ENCODE measurements at regions not wholly inside any gene's neighbourhood (a gene's known extent, or its start where the extent isn't known, plus 50 kb on each side); places are given as distances from the start of the nearest gene placed in this dataset.

DNA sequence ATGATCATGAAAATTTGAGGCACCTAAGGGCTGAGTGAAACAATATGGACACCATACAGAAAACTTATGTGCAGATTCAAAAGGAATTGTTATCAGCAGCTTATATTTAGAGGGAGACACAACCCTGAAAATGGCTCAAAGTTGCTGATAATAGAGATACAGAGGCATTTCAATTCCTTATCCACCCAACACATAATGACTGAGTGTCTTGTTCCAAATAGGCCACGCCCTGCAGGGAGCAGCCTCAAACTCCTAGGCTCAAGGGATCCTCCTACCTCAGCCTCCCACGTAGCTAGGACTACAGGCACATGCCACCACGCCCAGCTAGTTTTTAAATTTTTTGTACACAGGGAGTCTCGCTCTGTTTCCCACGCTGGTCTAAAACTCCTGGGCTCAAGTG is 79.0 kb downstream of the LBH start:
- DNase-seq = no peak

DNA sequence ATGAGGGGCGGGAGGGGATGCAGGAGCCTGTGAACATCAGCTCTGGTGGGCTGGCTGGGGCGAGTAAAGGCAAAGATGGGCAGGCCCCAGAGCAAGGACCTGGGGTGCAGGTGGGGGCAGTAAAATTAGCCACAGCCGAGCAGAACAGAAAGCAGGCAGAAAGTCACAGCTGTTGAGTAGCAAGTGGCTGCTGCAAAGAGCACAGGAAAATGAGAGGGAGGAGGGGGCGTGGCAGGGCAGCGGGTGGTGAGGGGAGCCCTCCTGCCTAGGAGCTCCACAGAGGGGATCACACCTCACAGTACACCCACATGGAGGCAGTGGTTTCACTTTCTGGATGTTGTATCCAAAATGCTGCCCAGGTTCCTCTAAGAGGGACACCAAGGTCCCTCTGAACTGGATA is 79.6 kb downstream of the LBH start:
- no peak for DNase-seq

DNA sequence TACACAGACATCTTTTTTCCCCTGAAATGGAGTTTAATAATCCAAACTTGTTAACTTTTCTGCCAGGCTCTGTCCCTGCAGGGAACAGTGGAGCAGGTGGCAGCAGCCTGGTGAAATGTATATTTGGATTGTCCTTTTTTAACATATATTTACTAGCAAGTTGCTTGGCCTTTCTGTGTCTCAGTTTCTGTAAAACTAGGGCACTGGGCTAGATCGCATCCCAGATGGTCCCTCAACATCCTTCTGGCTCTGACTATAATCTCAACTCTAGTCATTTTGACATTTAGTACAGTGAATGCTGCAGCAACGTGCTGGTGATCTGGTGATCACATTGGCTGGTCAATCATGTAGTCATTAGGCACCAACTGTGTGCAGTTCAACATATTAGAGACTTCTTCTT is 80.4 kb downstream of the LBH start:
- DNase-seq = no peak

DNA sequence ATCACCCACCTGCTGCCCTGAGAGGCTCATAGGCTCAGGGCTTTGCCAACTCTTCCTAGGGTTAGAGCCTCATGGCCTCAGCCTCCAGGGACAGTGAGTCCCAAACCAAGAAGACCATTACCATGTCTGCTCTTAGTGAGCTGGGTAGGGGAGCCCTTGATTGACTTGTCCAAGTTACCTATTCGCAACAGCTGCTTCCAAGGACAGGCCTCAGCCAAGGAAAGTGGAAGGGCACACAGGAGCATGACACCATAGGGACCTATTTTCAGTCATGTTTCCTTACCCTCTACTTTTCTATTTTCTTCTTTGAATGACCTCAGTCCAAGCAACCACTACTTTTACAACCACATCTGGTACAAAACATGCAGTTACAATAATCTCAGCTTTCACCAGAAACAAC is 81.6 kb downstream of the LBH start:
- no peak for DNase-seq

DNA sequence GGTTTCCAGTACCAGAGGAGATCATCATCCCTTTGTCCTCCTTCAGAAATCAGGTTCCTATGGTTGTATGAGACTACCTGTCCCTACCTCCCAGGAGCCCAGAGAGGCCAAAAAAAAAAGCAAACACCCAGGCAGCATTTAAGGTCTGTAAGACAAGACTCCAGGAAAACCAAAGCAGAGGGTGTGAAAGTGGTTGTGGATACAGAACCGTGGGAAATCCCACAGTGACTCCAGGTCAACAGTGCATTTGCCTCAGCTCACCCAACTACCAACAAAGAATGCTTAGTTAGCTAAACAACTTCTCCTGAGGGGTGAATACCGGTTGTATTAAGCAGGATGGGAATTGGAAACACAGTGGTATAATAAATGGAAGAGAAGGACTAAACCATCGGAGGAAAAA is 83.6 kb downstream of the LBH start:
- DNase-seq = no peak

DNA sequence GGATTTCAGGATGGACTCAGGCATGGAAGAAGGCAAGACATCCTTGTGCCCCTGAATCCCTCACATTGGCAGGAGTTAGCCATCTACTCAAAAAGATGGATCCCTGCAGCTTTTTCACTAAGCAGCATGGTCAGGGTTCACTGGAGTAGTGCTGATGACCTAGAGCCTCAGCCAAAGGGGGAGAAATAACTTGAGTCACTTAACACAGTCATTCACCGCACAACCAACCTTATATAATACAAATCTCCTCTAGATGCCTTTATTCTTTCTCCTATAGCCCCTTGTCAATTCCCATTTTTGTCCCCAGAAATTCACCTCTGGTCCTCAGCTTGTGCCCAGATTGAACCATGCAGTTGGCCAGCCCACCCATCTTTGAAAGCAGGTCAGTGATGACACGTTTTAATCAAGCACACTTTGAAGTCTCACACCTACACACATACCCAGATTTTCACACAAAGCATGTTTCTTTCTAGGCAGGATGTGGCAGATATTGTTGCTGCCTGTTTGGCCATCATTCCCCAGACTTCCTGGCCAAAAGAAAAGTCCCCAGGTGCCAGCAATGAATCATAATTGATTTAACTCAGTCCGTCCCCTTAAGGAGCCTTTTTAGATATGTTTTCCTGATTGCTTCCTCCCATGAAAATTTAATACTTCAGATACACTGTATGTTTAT is 84.2 kb downstream of the LBH start:
- DNase-seq = no peak

DNA sequence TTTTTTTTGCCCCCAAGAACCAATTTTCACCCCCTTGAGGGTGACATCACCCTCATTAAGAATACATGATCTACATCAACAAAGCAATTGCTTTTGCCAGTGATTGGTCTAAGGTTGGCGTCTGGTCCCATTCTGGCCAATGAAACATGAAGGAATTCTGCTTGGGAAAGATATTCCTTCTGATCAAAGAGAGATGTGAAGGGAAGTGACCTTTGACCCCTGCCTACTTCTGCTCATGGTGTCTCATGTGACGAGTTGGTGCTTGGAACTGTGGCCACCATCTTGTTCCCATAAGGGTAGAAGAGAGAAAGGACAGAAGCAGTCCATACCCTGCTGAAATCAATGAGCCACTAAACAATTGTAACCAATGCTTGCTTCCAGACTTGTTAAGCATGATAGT is 85.1 kb downstream of the LBH start:
- DNase-seq = no peak

DNA sequence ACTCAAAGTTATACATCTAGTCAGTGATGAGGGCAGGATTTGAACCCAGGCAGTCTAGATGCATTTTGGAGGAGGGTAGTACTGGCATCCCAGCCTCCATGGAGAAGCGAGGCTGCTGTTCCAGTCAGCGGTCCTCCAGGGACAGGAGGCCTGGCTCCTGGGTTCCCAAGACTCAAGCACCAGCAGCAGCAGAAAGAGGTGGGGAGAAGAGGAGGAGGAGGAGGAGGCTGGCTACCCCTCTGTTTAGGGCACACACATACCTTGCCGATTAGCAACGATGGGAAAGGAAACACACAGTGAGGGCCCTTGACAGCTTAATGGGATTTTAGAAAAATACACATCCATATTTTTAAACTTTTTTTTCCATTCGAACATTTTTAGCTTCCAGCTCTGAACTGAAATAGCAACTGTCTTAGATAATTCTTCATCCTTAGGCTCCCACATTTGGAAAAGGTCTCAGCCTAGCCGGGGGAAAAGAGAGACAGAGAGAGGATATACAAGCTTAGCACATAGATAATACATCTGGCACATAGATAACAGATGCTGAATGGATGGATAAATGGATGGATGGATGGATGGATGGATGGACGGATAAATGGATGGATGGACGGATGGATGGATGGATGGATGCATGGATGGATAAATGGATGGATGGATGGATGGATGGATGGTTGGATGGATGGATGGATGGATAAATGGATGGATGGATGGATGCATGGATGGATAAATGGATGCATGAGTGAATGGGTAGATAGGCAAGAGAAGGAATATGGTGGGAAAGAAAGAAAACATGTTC is 87.9 kb downstream of the LBH start:
- DNase-seq = no peak

DNA sequence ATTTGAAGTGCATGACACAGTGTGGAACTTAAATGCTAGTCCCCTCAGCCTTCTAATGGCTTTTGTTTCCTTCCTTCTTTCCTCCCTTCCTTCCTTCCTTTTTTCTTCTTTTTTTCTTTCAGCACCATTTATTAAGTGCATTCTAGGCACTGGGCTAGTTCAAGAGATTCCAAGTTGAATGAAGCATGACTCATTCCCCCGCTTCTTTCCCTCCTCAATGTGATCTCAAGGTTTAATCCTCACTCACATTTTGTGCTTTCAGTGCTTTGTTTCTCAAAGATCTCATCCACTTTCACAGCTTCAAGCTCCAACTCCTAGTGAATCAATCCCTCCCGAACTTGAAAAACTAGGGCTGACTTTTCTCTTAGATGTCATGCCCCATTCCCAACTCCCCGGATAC is 90.1 kb downstream of the LBH start:
- no peak for DNase-seq

DNA sequence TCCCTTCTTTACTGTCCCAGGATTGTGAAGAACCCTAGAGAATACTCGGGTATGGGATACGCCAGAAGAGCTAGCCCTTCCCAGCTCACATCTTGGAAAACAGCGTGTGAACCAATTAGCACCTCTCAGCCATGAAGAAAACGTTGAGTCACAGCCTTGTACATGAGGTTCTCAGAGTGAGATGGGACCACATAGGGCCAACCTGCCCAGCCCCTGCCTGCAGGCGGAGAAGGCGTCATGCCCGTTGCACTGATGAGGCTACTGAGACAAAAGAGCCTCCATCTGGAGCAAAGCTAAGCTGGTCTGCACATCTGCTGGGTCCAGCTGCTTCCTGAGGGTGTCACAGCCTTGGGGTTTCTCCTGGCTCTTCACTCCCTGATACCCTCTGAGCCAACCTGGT is 92.2 kb downstream of the LBH start:
- no peak for DNase-seq

DNA sequence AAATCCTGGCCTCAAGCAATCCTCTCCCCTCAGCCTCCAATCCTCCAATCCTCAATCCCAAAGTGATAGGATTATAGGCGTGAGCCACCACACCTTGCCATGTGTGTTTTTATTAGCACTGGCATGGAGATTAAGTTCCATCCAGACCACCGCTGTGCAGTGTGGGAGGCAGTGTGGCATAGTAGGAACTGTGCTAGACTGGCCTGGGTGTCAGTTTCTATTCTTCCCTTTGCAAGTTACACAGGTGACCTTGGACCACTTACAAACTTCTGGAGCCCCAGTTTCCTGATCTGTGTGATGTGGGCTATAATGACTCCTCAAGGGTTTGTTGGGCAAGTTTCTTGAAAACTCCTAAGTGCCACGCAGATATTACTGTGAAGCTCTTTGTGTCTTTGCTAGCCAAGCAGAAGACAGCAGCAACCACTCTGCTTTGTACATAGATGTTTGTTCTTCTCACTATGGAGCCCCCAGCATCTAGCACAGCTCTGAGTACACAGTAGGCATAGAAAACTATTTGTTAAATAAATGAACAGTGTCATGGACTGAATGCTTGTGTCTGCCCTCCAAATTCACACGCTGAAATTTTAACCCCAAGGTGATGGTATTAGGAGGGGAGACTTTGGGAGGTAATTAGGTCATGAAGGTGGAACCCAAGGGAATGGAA is 93.0 kb downstream of the LBH start:
- DNase-seq = no peak

DNA sequence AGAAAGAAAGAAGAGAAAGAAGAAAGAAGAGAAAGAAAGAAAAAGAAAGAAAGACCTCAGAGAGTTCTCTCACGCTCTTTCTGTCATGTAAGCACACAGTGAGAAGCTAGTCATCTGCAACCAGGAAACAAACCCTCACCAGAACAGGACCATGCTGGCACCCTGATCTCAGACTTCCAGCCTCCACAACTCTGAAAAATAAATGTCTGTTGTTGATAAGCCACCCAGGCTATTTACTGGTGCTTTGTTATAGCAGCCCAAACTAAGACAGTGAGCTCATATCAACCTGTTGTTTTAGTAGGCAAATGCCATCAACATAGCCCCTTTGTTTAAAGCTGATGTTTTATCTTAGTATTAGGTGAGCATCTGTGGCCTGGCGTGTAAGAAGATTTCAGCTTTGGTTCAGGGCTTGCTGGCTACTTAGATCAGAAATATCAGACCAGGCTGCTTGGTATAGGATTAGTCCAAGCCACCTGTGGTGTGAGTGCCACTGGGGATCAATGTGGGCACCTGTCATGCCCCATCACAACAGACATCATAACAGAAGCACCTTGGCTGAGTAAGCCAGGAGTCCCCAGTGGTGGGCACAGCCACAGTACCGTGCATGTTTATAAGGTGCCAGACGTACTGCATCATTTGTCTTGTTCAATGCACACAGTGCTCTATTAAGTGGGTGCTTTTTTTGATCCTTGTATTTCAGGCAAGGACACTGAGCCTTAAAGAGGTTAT is 94.4 kb downstream of the LBH start:
- DNase-seq = no peak

DNA sequence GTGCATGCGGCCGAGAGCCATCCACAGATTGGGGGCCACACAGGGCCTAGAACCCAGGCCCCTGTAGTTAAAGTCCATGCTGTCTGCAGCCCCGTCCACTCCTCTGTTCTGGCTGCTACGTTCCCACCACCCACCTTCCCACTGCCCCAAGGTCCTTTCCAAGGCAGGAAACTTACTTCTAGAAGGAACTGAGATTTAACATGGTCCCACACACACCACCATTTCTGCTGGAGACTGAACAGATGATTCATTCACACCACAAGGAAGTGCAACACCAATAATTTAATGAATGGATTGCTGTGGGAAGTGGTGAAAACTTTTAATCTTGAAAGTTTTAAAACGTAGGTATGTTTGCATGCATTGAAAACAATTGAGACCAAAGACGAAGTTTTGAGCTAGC is 95.2 kb downstream of the LBH start:
- no peak for DNase-seq

DNA sequence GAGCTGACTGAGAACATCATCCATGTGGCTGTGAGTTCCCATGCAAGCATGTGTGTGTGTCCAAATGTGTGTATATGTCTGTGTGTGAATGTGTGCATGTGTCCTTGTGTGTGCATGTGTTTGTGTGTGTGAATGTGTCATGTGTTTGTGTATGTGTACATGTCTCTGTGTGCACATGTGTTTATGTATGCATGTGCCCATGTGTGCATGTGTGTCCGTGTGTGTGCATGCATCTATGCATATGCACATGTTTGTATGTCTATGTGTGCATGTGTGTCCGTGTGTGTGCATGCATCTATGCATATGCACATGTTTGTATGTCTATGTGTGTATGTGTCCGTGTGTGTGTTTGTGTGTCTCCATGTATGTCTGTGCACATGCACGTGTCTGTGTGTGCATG is 99.7 kb downstream of the LBH start:
- no peak for DNase-seq

DNA sequence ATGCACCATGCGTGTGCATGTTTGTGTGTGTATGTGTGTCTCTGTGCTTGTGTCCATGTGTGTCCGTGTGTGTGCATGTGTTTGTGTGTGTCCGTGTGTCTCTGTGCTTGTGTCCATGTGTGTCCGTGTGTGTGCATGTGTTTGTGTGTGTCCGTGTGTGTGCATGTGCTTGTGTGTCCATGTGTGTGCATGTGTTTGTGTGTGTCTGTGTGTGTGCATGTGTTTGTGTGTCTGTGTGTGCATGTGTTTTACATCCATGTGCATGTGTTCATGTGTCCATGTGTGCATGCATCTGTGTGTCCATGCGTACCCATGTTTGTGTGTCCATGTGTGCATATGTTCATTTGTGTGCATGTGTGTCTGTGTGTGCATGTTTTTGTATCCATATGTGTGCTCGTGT is 100.5 kb downstream of the LBH start:
- DNase-seq = no peak

DNA sequence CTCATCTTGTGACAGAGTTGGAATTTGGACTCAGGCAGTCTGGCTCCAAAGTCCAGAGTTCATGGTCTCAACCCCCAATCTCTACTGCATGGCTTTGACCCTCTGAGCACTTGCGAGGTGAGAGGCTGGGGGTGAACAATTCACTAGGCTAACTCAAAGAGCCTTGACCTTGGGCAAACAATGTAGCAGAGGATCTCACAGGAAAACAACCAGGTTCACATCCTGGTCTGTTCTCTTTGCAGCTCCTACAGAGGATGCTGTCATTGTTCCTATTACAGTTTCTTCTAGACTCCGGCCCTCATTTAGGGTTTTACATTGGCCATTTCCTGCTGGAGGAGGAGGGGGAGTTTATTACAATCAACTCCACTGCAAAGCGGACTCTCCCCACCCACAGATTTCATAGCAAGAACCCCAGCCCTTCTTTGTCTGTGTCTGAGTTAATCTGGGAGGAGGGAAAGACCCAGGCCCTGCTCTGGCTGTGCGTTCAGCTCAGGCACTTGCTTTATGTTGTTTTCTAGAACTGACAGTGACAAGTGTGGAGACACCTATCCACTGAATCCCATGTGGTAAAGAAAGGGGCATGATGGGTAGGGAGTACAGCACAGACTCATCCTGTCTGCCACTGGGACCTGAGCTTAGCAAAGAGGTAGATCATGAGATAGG is 101.6 kb downstream of the LBH start:
- DNase-seq = no peak

DNA sequence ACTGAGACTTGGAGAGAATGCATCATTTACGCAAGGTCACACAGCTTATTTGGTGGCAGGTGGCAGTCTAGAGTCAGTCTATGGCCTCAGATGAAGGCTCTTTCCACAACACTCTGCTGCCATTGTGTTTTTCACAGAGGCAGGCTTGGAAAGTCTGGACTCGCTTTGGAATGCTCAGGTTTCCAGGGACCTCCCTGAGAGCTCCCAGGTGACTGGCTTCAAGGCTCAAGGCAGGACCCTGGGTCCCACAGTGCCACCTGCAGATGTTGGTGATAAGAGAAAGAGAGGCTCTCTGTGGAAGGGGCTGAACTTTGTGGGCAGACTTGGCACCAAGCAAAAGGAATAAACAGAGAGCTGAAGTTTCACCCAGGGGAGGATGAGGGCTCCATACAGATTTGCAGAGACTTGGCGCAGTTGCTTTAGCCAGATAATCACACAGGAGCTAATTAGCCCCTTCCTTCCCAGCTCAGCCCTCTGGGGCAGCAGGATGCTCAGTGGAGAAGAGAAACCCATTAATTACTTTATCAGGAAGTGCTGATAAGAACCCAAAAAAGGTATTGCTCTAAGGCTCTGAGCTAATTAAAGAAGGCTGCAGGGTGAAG is 103.5 kb downstream of the LBH start:
- no peak for DNase-seq

DNA sequence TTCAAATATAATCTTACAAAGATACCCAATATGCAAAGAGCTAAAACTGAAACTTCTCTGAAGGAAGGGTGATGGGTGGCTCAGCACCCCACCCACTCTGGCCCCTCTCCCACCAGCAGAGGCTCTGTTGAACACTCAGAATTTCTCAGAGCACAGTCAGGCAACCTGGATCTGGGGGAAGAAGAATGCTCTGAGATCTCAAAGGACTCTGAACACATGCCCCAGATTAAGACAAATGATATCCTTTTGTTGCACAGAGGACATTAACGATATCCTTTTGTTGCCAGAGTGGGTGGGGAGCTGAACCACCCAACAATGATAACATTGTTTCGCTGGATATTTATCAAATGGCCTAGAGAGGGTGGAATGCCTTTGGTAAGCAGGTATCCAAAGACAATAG is 104.8 kb downstream of the LBH start:
- DNase-seq = no peak

DNA sequence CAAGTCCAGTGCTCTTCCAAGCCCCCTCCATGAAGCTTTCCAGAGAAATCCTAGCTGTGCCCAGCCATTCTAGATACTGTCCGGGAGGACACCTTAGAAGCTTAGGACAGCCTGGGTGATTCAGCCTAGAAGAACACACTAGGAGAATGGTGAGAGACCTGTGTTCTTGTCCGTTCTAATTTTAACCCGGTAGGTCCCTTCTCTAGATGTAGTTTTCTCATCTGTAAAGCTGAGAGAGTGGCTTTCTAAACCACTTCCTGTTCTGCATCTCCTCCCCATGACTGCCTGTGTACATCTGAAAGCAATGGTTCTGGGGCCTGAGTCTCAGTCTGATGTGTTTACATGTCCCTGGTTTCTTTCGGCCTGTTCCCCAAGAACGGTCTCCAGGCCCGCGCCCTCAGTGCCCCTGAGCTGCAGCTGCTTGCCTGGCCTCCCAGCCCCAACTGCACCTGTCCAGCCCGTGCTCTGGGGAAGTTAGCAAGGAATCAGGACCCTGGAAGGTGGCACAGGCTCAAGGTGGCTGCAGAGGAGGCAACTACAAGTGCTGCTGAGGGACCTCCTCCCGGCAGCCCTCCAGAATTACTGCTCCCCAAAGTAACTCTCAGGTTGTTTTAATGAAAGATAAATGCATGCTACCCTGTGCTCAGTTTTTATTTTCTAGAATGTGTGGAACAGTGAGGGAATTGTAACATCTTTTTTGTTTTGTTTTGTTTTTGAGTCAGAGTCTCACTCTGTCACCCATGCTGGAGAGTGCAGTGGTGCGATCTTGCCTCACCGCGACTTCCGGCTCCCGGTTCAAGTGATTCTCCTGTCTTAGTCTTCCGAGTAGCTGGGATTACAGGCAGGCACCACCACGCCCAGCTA is 105.9 kb downstream of the LBH start:
- peak; percentile 76 for DNase-seq

DNA sequence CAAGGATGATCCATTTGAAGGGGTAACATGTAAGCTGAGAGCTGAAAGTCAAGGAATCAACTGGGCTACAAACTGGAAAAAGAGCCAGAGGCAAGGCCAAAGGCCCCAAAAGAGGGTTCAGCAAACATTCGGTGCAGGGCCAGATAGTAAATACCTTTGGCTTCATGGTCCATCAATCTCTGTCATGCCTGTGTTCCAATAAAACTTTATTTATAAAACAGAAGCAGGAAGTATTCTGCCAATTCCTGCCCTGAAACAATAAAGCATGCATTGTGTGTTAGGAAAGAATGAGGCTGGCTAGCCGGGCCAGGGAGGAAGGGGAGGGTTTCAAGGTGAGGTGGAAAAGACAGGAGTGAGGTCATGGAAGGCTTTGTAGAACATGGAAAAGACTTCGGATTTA is 107.1 kb downstream of the LBH start:
- no peak for DNase-seq

DNA sequence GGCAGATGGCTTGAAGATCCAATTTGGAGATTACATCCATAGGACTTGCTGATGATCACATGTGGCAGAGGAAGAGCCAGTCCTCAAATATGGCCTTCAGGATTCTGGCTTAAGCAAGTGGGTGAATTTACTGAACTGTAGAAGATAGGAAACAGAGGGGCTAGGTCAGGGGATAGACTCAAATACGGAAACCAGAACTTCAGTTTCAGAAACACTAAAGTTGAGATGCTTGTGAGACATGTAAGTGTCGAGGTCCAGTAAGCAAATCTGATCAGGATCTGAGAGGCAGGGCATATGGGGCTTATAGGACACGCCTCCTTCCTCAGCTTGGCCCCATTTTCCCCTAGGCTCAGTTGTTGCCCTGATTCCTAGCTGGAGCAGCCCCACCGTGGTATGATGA is 107.7 kb downstream of the LBH start:
- DNase-seq = no peak

Data from MV-4-11 (cell line).